Heart left ventricle (tissue), 16 donors: ENCODE measurements at regions not wholly inside any gene's neighbourhood (a gene's known extent, or its start where the extent isn't known, plus 50 kb on each side); places are given as distances from the start of the nearest gene placed in this dataset.

Experiments
- ATAC-seq, 4 donors: fragments of 200-7000 bp; cut with Tn5 transposase; one replicate each; pipeline ENCODE4 v1.9.1; 2020 to 2022; ENCODE audit warnings: moderate library complexity in 4 of 4, mild to moderate bottlenecking in 3 of 4, moderate number of reproducible peaks in 1 of 4
- DNase-seq, 5 donors: peaks; one replicate each; pipeline ENCODE4 v3.0.0-alpha.2; 2020
- H3K27ac ChIP-seq, 12 donors: fragments of 200-600 bp; sonication (generic) in 4 of 12; one replicate each; pipeline versions ENCODE4 v1.5.0 to v1.8.0; 2016 to 2022; ENCODE audit warnings: mild to moderate bottlenecking in 2 of 12
- H3K27me3 ChIP-seq, 9 donors: fragments of 200-600 bp; sonication (generic) in 2 of 9; one replicate each; pipeline versions ENCODE4 v1.5.1 to v1.8.0; 2016 to 2022; ENCODE audit warnings: mild to moderate bottlenecking in 3 of 9
- H3K36me3 ChIP-seq, 9 donors: fragments of 200-600 bp; sonication (generic) in 2 of 9; one replicate each; pipeline versions ENCODE4 v1.5.0 to v1.8.0; 2018 to 2022; ENCODE audit warnings: mild to moderate bottlenecking in 2 of 9
- H3K4me1 ChIP-seq, 12 donors: fragments of 200-600 bp; sonication (generic) in 4 of 12; one replicate each; pipeline versions ENCODE4 v1.5.0 to v1.8.0; 2016 to 2022; ENCODE audit warnings: mild to moderate bottlenecking in 3 of 12
- H3K4me3 ChIP-seq, 12 donors: fragments of 200-600 bp; sonication (generic) in 4 of 12; one replicate each; pipeline versions ENCODE4 v1.5.0 to v1.8.0; 2017 to 2022; ENCODE audit warnings: mild to moderate bottlenecking in 9 of 12, moderate library complexity in 4 of 12
- H3K9me3 ChIP-seq, 12 donors: fragments of 200-600 bp; sonication (generic) in 4 of 12; one replicate each; pipeline versions ENCODE4 v1.5.0 to v1.8.0; 2016 to 2022; ENCODE audit warnings: mild to moderate bottlenecking in 1 of 12
- CTCF ChIP-seq, 12 donors: fragments of 200-600 bp; sonication (generic) in 4 of 12; IDR thresholded peaks; one replicate each; pipeline versions ENCODE4 v1.5.0 to v1.8.0; 2018 to 2022; ENCODE audit warnings: antibody characterized with exemption in 12 of 12, mild to moderate bottlenecking in 5 of 12
- POLR2A ChIP-seq, 2 donors: fragments of 450-650 bp; IDR thresholded peaks; one replicate each; pipeline ENCODE4 v1.6.1; 2017; ENCODE audit warnings: antibody characterized with exemption in 2 of 2, mild to moderate bottlenecking in 2 of 2, moderate library complexity in 2 of 2
- WGBS, 4 donors: extraction: QIAGEN DNeasy Blood & Tissue Kit in 2 of 4; methylation state at CpG; one replicate each; pipeline versions ENCODE4 v1.1.5 to v1.1.7; 2013 to 2018; 5-methylcytosine and 5-hydroxymethylcytosine counted together
- intact Hi-C, 10 donors: fragments of 100-400 bp; cut with DNase I; formaldehyde crosslinking; loops; one replicate each; pipeline versions ENCODE4 v1.11.1 to v1.14.2; 2022
- donor health status: ischemic (EF 13 %, LVEDD 7.1; RV severe dilation, severe dysfunction).
- donor health status: healthy with polysubstance abuse.
- donor health status: DM: no; HTN: yes; CAD: no.
- donor health status: DM: no; HTN: no; CAD: no.
- donor health status: ischemic (EF 25% LVEDD 6.9; RV normal size, moderate dysfunction).
- donor health status: ischemic (EF 25% LVEDD 5.7; RV mildly dilated, moderate dysfunction).
- donor health status: healthy.
- donor health status: DM: yes; HTN: yes; CAD: no.
- donor health status: ischemic (EF 35%, LVEDD 5.7; RV mildly dilated, moderate dysfunction).
- donor health status: nonischemic (EF 11% LVEDD 7.7; RV severe dilation, severe dysfunction).
- donor health status: DM: yes; HTN: yes; CAD: no.
- donor health status: PGD.
- donor health status: ischemic (EF 29% LVEDD 5.4; RV normal size, mild dysfunction).
- donor health status: nonischemic (EF 23%, LVEDD 6.1; RV moderate dilation, normal function).

GRCh38 chr11:70541699-70542098, 143.4 kb downstream of the CTTN start:
- DNase-seq (peak in 1 of 5 donors; percentile 22), ATAC-seq (no peak)
- Histone ChIP-seq H3K4me1 (no peaks in the 10 kb centered on the region), H3K27me3 (peaks cover 0 to 4% (median 0%) of the 10 kb centered on the region in 9 donors), H3K4me3 (no peak overlapping the region), H3K9me3 (peaks cover 0 to 8% (median 0%) of the 10 kb centered on the region in 12 donors), H3K36me3 (no peaks in the 10 kb centered on the region), H3K27ac (no peak overlapping the region)
- WGBS, 4 donors = 74 to 100% (median 88%) methylated on average over 1 to 5 of the region's 5 CpGs
- TF ChIP-seq CTCF (IDR thresholded peaks at IDR 0.05) = no peak
- TF ChIP-seq POLR2A (IDR thresholded peaks at IDR 0.05) = no peak
- intact Hi-C loops = no loop called here

GRCh38 chr11:70542406-70542805, 144.1 kb downstream of the CTTN start:
- no peaks in the 10 kb centered on the region for H3K4me1 ChIP-seq
- TF ChIP-seq CTCF (IDR thresholded peaks at IDR 0.05) (no peak), POLR2A (IDR thresholded peaks at IDR 0.05) (no peak)
- WGBS, 4 donors = 73 to 93% (median 75%) methylated on average over 3 to 6 of the region's 6 CpGs

GRCh38 chr11:70542811-70543210, 144.5 kb downstream of the CTTN start:
- no peak for TF ChIP-seq POLR2A (IDR thresholded peaks at IDR 0.05)
- TF ChIP-seq CTCF (IDR thresholded peaks at IDR 0.05) = no peak
- DNase-seq (peak in 1 of 5 donors; percentile 26), ATAC-seq (no peak)
- Histone ChIP-seq H3K27ac (no peak overlapping the region), H3K27me3 (peaks cover 0 to 4% (median 0%) of the 10 kb centered on the region in 9 donors), H3K36me3 (no peaks in the 10 kb centered on the region), H3K4me3 (no peak overlapping the region), H3K9me3 (peaks cover 0 to 8% (median 0%) of the 10 kb centered on the region in 12 donors), H3K4me1 (peaks cover 0 to 3% (median 0%) of the 10 kb centered on the region in 12 donors)
- WGBS, 4 donors = 84 to 87% (median 86%) methylated on average over 8 to 12 of the region's 12 CpGs
- intact Hi-C loops = no loop called here

More at GRCh38 chr11:70542406-70542805, 144.1 kb downstream of the CTTN start:
- no peak overlapping the region for H3K4me3 ChIP-seq
- no peak overlapping the region for H3K27ac ChIP-seq
- H3K36me3 ChIP-seq = no peaks in the 10 kb centered on the region
- ATAC-seq (no peak), DNase-seq (peak in 1 of 5 donors; percentile 32)
- intact Hi-C loops = no loop called here
- H3K27me3 ChIP-seq = peaks cover 0 to 4% (median 0%) of the 10 kb centered on the region in 9 donors
- H3K9me3 ChIP-seq = peaks cover 0 to 8% (median 0%) of the 10 kb centered on the region in 12 donors

- Histone ChIP-seq H3K27me3 (peaks cover 0 to 5% (median 0%) of the 10 kb centered on the region in 9 donors), H3K4me1 (peaks cover 0 to 7% (median 0%) of the 10 kb centered on the region in 12 donors), H3K9me3 (peaks cover 0 to 8% (median 0%) of the 10 kb centered on the region in 12 donors), H3K36me3 (no peaks in the 10 kb centered on the region), H3K27ac (no peak overlapping the region), H3K4me3 (no peak overlapping the region)
- TF ChIP-seq POLR2A (IDR thresholded peaks at IDR 0.05) (no peak), CTCF (IDR thresholded peaks at IDR 0.05) (no peak)
- ATAC-seq = no peak
- WGBS, 4 donors = 70 to 77% (median 72%) methylated on average over 7 of the region's 7 CpGs
- intact Hi-C loops = no loop called here
- DNase-seq = peak in 1 of 5 donors; percentile 17
Observed at GRCh38 chr11:70543611-70544010, 145.3 kb downstream of the CTTN start.
